ENCODE measurements at regions not wholly inside any gene's neighbourhood (a gene's known extent, or its start where the extent isn't known, plus 50 kb on each side); places are given as distances from the start of the nearest gene placed in this dataset.

GRCh38 chrX:38985375-38985774 lies 184.1 kb downstream of the MID1IP1 start:
- peak; percentile 43; the same call in 1 of the 2 replicates for TF ChIP-seq CTCF (IDR thresholded peaks at IDR 0.05; ENCODE audit: low read length)
- TF ChIP-seq EZH2 (IDR thresholded peaks at IDR 0.05; ENCODE audit: borderline replicate concordance, low read length), result no peak
